SU-DHL-6 (cell line): ENCODE measurements at regions not wholly inside any gene's neighbourhood (a gene's known extent, or its start where the extent isn't known, plus 50 kb on each side); places are given as distances from the start of the nearest gene placed in this dataset.

Source experiments
- CTCF ChIP-seq: fragments of 200-600 bp; sonication (generic); IDR thresholded peaks from one replicate; pipeline ENCODE4 v1.5.1; 2017; ENCODE audit warnings: antibody characterized with exemption, mild to moderate bottlenecking, low read length, moderate library complexity; ENCODE audit not compliant: insufficient read depth, poor library complexity, severe bottlenecking
- EZH2phosphoT487 ChIP-seq: fragments of 200-600 bp; sonication (generic), shearing (Covaris generic); conservative IDR thresholded peaks from 2 replicates; pipeline ENCODE4 v1.6.1; 2018; ENCODE audit warnings: mild to moderate bottlenecking, antibody characterized with exemption, low read length, moderate library complexity, mixed read lengths

DNA sequence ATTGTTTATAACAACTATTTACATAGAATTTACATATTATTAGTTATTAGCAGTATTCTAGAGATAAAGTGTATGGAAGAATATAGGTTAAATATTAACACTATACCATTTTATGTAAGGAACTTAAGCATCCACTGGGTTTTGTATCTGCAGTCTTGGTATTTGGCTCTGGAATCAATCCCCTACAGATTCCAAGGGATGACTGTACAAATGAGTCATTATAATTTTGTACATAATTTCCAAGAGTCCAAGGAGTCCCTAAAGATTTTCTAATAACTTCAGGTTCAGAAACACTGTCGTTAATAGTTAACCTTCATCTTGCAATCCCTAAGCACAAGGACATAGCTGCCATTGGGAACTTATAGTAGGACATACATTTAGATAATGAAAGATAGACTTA is 254.8 kb upstream of the PDE4D start:
- TF ChIP-seq CTCF, result no peak
- TF ChIP-seq EZH2phosphoT487, result no peak
